ENCODE measurements at regions not wholly inside any gene's neighbourhood (a gene's known extent, or its start where the extent isn't known, plus 50 kb on each side); places are given as distances from the start of the nearest gene placed in this dataset.

GRCh38 chr3:27986234-27986879, 255.1 kb upstream of the CMC1 start:
- TF ChIP-seq CTCF (IDR thresholded peaks at IDR 0.05; ENCODE audit: insufficient read depth, low read length): no peak
- no peak overlapping the region for H3K4me3 ChIP-seq (ENCODE audit: low read depth, low read length)
- DNase-seq (ENCODE audit: low read depth): no peak

- TF ChIP-seq CTCF (IDR thresholded peaks at IDR 0.05; ENCODE audit: insufficient read depth, low read length): no peak
- no peak for DNase-seq (ENCODE audit: low read depth)
- H3K4me3 ChIP-seq (ENCODE audit: low read depth, low read length): no peak overlapping the region
These were observed 251.1 kb upstream of the CMC1 start for GRCh38 chr3:27990324-27990723.

GRCh38 chr3:27990837-27991236, 250.6 kb upstream of the CMC1 start:
- TF ChIP-seq CTCF (IDR thresholded peaks at IDR 0.05; ENCODE audit: insufficient read depth, low read length): no peak
- H3K4me3 ChIP-seq (ENCODE audit: low read depth, low read length): no peak overlapping the region
- DNase-seq (ENCODE audit: low read depth): no peak

GRCh38 chr3:27993051-27993450, 248.4 kb upstream of the CMC1 start:
- no peak overlapping the region for H3K4me3 ChIP-seq (ENCODE audit: low read depth, low read length)
- TF ChIP-seq CTCF (IDR thresholded peaks at IDR 0.05; ENCODE audit: insufficient read depth, low read length): no peak
- no peak for DNase-seq (ENCODE audit: low read depth)

- no peak for TF ChIP-seq CTCF (IDR thresholded peaks at IDR 0.05; ENCODE audit: insufficient read depth, low read length)
- DNase-seq (ENCODE audit: low read depth): no peak
- no peak overlapping the region for H3K4me3 ChIP-seq (ENCODE audit: low read depth, low read length)
These were observed 240.8 kb upstream of the CMC1 start for GRCh38 chr3:28000608-28001007.

GRCh38 chr3:28008235-28008634, 233.2 kb upstream of the CMC1 start:
- no peak for TF ChIP-seq CTCF (IDR thresholded peaks at IDR 0.05; ENCODE audit: insufficient read depth, low read length)
- DNase-seq (ENCODE audit: low read depth): no peak

GRCh38 chr3:28012830-28013229, 228.6 kb upstream of the CMC1 start:
- DNase-seq (ENCODE audit: low read depth): peak; percentile 6
- no peak for TF ChIP-seq CTCF (IDR thresholded peaks at IDR 0.05; ENCODE audit: insufficient read depth, low read length)
- H3K4me3 ChIP-seq (ENCODE audit: low read depth, low read length): no peak overlapping the region

More at GRCh38 chr3:28008235-28008634, 233.2 kb upstream of the CMC1 start:
- no peak overlapping the region for H3K4me3 ChIP-seq (ENCODE audit: low read depth, low read length)
